C4-2B (cell line): ENCODE measurements at regions not wholly inside any gene's neighbourhood (a gene's known extent, or its start where the extent isn't known, plus 50 kb on each side); places are given as distances from the start of the nearest gene placed in this dataset.

ENCODE experiments used
- CTCF ChIP-seq: fragments of 450-650 bp; conservative IDR thresholded peaks from 2 replicates; pipeline ENCODE4 v1.5.1; 2017; ENCODE audit warnings: mild to moderate bottlenecking
- ZFX ChIP-seq: fragments of 450-650 bp; IDR thresholded peaks from 2 replicates; pipeline ENCODE4 v1.6.1; 2017

GRCh38 chr11:105371311-105371710 is 231.7 kb upstream of the CARD18 start:
- TF ChIP-seq CTCF, result no peak
- TF ChIP-seq ZFX, result no peak
